Spinal cord (tissue), 9 donors: ENCODE measurements at regions not wholly inside any gene's neighbourhood (a gene's known extent, or its start where the extent isn't known, plus 50 kb on each side); places are given as distances from the start of the nearest gene placed in this dataset.
A peak's percentile ranks its signal among the peaks of the same experiment; 100 is the strongest.
"Not testable (repeated sequence)": the region's sequence is repeated elsewhere in the genome, so short reads cannot be mapped to it uniquely, and the experiment has no call there.

Source experiments
- DNase-seq, 6 donors: peaks; one replicate each; pipeline versions ENCODE4 v3.0.0 to v3.0.0-alpha.2; 2013 to 2015; ENCODE audit warnings: low spot score in 6 of 6, low read depth in 4 of 6
- H3K27ac ChIP-seq: one replicate; pipeline ENCODE4 v1.5.1; 2013; ENCODE audit warnings: low read depth, low read length, control low read depth
- H3K27me3 ChIP-seq: one replicate; pipeline ENCODE4 v1.6.1; 2013; ENCODE audit warnings: low read length; ENCODE audit not compliant: control insufficient read depth, insufficient read depth
- H3K36me3 ChIP-seq: one replicate; pipeline ENCODE4 v1.6.1; 2013; ENCODE audit warnings: low read length; ENCODE audit not compliant: control insufficient read depth, insufficient read depth
- H3K4me1 ChIP-seq: one replicate; pipeline ENCODE4 v1.6.1; 2013; ENCODE audit warnings: low read length; ENCODE audit not compliant: control insufficient read depth, insufficient read depth
- H3K4me3 ChIP-seq: one replicate; pipeline ENCODE4 v1.5.1; 2013; ENCODE audit warnings: low read depth, low read length, control low read depth
- H3K9me3 ChIP-seq: one replicate; pipeline ENCODE4 v1.6.1; 2013; ENCODE audit warnings: low read length; ENCODE audit not compliant: control insufficient read depth, insufficient read depth
- WGBS: methylation state at CpG from one replicate; pipeline ENCODE4 v1.1.5; 2013; ENCODE audit warnings: missing lambda C conversion rate; ENCODE audit not compliant: insufficient coverage; 5-methylcytosine and 5-hydroxymethylcytosine counted together
- donor health status: healthy.

- Histone ChIP-seq H3K36me3 (no peaks in the 10 kb centered on the region), H3K9me3 (no peaks in the 10 kb centered on the region), H3K27me3 (no peaks in the 10 kb centered on the region), H3K4me3 (no peak overlapping the region), H3K4me1 (no peaks in the 10 kb centered on the region), H3K27ac (no peak overlapping the region)
- WGBS = no CpG with 5 or more reads among the region's 1 CpG
- no peak for DNase-seq
These were observed 265.1 kb downstream of the BTG1 start for GRCh38 chr12:91880528-91880927.

GRCh38 chr12:91877456-91878235, 268.0 kb downstream of the BTG1 start:
- no peaks in the 10 kb centered on the region for H3K36me3 ChIP-seq
- H3K4me1 ChIP-seq = no peaks in the 10 kb centered on the region
- H3K27me3 ChIP-seq = no peaks in the 10 kb centered on the region
- H3K4me3 ChIP-seq = no peak overlapping the region
- 100% methylated on average over 1 of the region's 5 CpGs for WGBS
- DNase-seq = no peak
- H3K9me3 ChIP-seq = no peaks in the 10 kb centered on the region
- no peak overlapping the region for H3K27ac ChIP-seq

- Histone ChIP-seq H3K27me3 (no peaks in the 10 kb centered on the region), H3K4me3 (no peak overlapping the region), H3K4me1 (no peaks in the 10 kb centered on the region), H3K9me3 (no peaks in the 10 kb centered on the region), H3K36me3 (no peaks in the 10 kb centered on the region), H3K27ac (no peak overlapping the region)
- WGBS = 37% methylated on average over 2 of the region's 3 CpGs
- DNase-seq = no peak
These were observed 268.6 kb downstream of the BTG1 start for GRCh38 chr12:91877022-91877421.

GRCh38 chr12:91875671-91876070, 270.0 kb downstream of the BTG1 start:
- H3K27ac ChIP-seq, H3K27me3 ChIP-seq, H3K9me3 ChIP-seq, H3K4me3 ChIP-seq, H3K36me3 ChIP-seq, H3K4me1 ChIP-seq, DNase-seq: not testable (repeated sequence)
- no CpG with 5 or more reads among the region's 3 CpGs for WGBS

GRCh38 chr12:91874086-91874865, 271.4 kb downstream of the BTG1 start:
- DNase-seq = no peak
- no peaks in the 10 kb centered on the region for H3K36me3 ChIP-seq
- 100% methylated on average over 2 of the region's 2 CpGs for WGBS
- no peaks in the 10 kb centered on the region for H3K27me3 ChIP-seq
- no peaks in the 10 kb centered on the region for H3K4me1 ChIP-seq
- no peaks in the 10 kb centered on the region for H3K9me3 ChIP-seq
- H3K27ac ChIP-seq = no peak overlapping the region
- H3K4me3 ChIP-seq = no peak overlapping the region

GRCh38 chr12:91871751-91872150, 273.9 kb downstream of the BTG1 start:
- Histone ChIP-seq H3K27me3 (no peaks in the 10 kb centered on the region), H3K4me3 (no peak overlapping the region), H3K36me3 (no peaks in the 10 kb centered on the region), H3K27ac (no peak overlapping the region), H3K9me3 (no peaks in the 10 kb centered on the region), H3K4me1 (no peaks in the 10 kb centered on the region)
- 83% methylated on average over 1 of the region's 1 CpG for WGBS
- no peak for DNase-seq

GRCh38 chr12:91870872-91871707, 274.6 kb downstream of the BTG1 start:
- Histone ChIP-seq H3K27me3 (no peaks in the 10 kb centered on the region), H3K4me1 (no peaks in the 10 kb centered on the region), H3K4me3 (no peak overlapping the region), H3K36me3 (no peaks in the 10 kb centered on the region), H3K9me3 (no peaks in the 10 kb centered on the region), H3K27ac (no peak overlapping the region)
- DNase-seq = no peak
- 90% methylated on average over 5 of the region's 9 CpGs for WGBS

- Histone ChIP-seq H3K27ac (no peak overlapping the region), H3K36me3 (no peaks in the 10 kb centered on the region), H3K4me1 (no peaks in the 10 kb centered on the region), H3K4me3 (no peak overlapping the region), H3K27me3 (no peaks in the 10 kb centered on the region), H3K9me3 (no peaks in the 10 kb centered on the region)
- no CpG with 5 or more reads among the region's 4 CpGs for WGBS
- peak in 1 of 6 donors; percentile 49 for DNase-seq
These were observed 277.6 kb downstream of the BTG1 start for GRCh38 chr12:91868054-91868453.

- H3K36me3 ChIP-seq = no peaks in the 10 kb centered on the region
- no peaks in the 10 kb centered on the region for H3K9me3 ChIP-seq
- 92% methylated on average over 4 of the region's 5 CpGs for WGBS
- no peak overlapping the region for H3K4me3 ChIP-seq
- no peaks in the 10 kb centered on the region for H3K27me3 ChIP-seq
- H3K4me1 ChIP-seq = no peaks in the 10 kb centered on the region
- no peak overlapping the region for H3K27ac ChIP-seq
- DNase-seq = no peak
These were observed 279.1 kb downstream of the BTG1 start for GRCh38 chr12:91866566-91866965.
